Endothelial cell of umbilical vein (primary cell): ENCODE measurements at regions not wholly inside any gene's neighbourhood (a gene's known extent, or its start where the extent isn't known, plus 50 kb on each side); places are given as distances from the start of the nearest gene placed in this dataset.

Experiments
- CTCF ChIP-seq, 2 donors: IDR thresholded peaks; 1 replicate in 1 of 2; 2 replicates in 1 of 2; pipeline ENCODE4 v1.5.1; 2011; ENCODE audit warnings: low read length in 2 of 2, mild to moderate bottlenecking in 2 of 2, moderate library complexity in 2 of 2, control low read depth in 1 of 2, inconsistent platforms in 1 of 2, low read depth in 1 of 2; ENCODE audit not compliant: insufficient read depth in 1 of 2; ENCODE audit errors: extremely low read depth in 1 of 2
- JUN ChIP-seq: IDR thresholded peaks from 2 replicates; pipeline ENCODE4 v1.6.1; 2011; ENCODE audit warnings: borderline replicate concordance, low read depth; ENCODE audit not compliant: insufficient read length, insufficient read depth
- MAX ChIP-seq: IDR thresholded peaks from 2 replicates; pipeline ENCODE4 v1.6.1; 2011; ENCODE audit not compliant: insufficient read depth, insufficient read length
- MYC ChIP-seq: IDR thresholded peaks from one replicate; pipeline ENCODE4 v1.6.1; 2011; ENCODE audit warnings: mild to moderate bottlenecking, low read depth, low read length
- POLR2A ChIP-seq: IDR thresholded peaks from 2 replicates; pipeline ENCODE4 v1.6.1; 2012; ENCODE audit warnings: low read depth, mild to moderate bottlenecking, control low read depth, low read length
- POLR2AphosphoS5 ChIP-seq: IDR thresholded peaks from 2 replicates; pipeline ENCODE4 v1.6.1; 2012; ENCODE audit warnings: low read depth, mild to moderate bottlenecking, control low read depth, low read length, moderate library complexity; ENCODE audit not compliant: insufficient read depth

GRCh38 chr1:57949168-57949567 is 525.3 kb upstream of the DAB1 start:
- TF ChIP-seq CTCF (IDR thresholded peaks at IDR 0.05; ENCODE audit: extremely low read depth in 1 of 2, insufficient read depth in 1 of 2, low read depth in 1 of 2, low read length in 2 of 2) (no peak), POLR2A (no peak), MAX (no peak), POLR2AphosphoS5 (no peak), MYC (no peak), JUN (no peak)
